Ascending aorta (tissue), 2 donors: ENCODE measurements at regions not wholly inside any gene's neighbourhood (a gene's known extent, or its start where the extent isn't known, plus 50 kb on each side); places are given as distances from the start of the nearest gene placed in this dataset.

Source experiments
- DNase-seq, 2 donors: peaks; one replicate each; pipeline ENCODE4 v3.0.0-alpha.2; 2019; ENCODE audit warnings: low spot score in 2 of 2
- H3K27ac ChIP-seq, 2 donors: fragments of 200-600 bp; sonication (generic); one replicate each; pipeline ENCODE4 v1.5.1; 2016 to 2017; ENCODE audit warnings: mild to moderate bottlenecking in 1 of 2
- H3K27me3 ChIP-seq: fragments of 200-600 bp; sonication (generic); one replicate; pipeline ENCODE4 v1.5.1; 2017
- H3K36me3 ChIP-seq, 2 donors: fragments of 200-600 bp; sonication (generic); one replicate each; pipeline ENCODE4 v1.5.1; 2016
- H3K4me1 ChIP-seq, 2 donors: fragments of 200-600 bp; sonication (generic); one replicate each; pipeline ENCODE4 v1.5.1; 2016 to 2017; ENCODE audit warnings: mild to moderate bottlenecking in 1 of 2
- H3K4me3 ChIP-seq, 2 donors: fragments of 200-600 bp; sonication (generic); one replicate each; pipeline ENCODE4 v1.5.1; 2016 to 2017; ENCODE audit warnings: mild to moderate bottlenecking in 1 of 2
- H3K9me3 ChIP-seq, 2 donors: fragments of 200-600 bp; sonication (generic); one replicate each; pipeline ENCODE4 v1.5.1; 2016
- CTCF ChIP-seq, 3 experiments: fragments of 200-600 bp in 2 of 3; fragments of 450-650 bp in 1 of 3; sonication (generic) in 2 of 3; IDR thresholded peaks; one replicate each; pipeline ENCODE4 v1.5.1; 2016 to 2019; ENCODE audit warnings: antibody characterized with exemption in 3 of 3, mild to moderate bottlenecking in 1 of 3, moderate library complexity in 1 of 3
- intact Hi-C: fragments of 100-400 bp; cut with DNase I; formaldehyde crosslinking; loops from one replicate; pipeline ENCODE4 v1.15.1; 2023

DNA sequence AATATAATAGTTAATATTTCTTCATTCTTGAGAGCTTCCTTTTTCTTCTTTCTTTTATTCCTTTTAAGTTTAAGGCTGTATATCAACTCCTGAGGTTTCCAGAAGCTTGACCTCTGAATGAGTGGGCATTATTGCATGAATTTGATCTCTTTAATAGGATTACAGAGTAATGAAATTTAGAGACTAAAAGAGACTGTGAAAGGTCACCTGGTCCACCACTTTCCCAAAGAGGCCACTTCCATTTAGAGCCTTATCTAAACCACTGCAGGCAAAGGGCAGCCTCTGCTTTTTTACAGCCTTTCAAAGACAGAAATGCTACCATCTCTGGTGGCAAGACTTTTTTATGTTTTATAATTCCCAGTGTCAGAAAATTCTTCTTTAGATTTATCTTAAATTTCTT, 215.3 kb upstream of the HS3ST5 start:
- H3K27ac ChIP-seq = no peak overlapping the region
- TF ChIP-seq CTCF (IDR thresholded peaks at IDR 0.05) = no peak
- no peaks in the 10 kb centered on the region for H3K4me1 ChIP-seq
- DNase-seq = no peak
- H3K9me3 ChIP-seq = no peaks in the 10 kb centered on the region
- intact Hi-C loops = no loop called here
- H3K4me3 ChIP-seq = no peak overlapping the region
- H3K36me3 ChIP-seq = no peaks in the 10 kb centered on the region
- H3K27me3 ChIP-seq = no peaks in the 10 kb centered on the region

GRCh38 chr6:114556846-114557488, 214.1 kb upstream of the HS3ST5 start:
- TF ChIP-seq CTCF (IDR thresholded peaks at IDR 0.05) = no peak
- Histone ChIP-seq H3K4me3 (no peak overlapping the region), H3K27ac (no peak overlapping the region), H3K27me3 (no peaks in the 10 kb centered on the region), H3K9me3 (no peaks in the 10 kb centered on the region), H3K36me3 (no peaks in the 10 kb centered on the region), H3K4me1 (no peaks in the 10 kb centered on the region)
- no peak for DNase-seq
- intact Hi-C loops = no loop called here

DNA sequence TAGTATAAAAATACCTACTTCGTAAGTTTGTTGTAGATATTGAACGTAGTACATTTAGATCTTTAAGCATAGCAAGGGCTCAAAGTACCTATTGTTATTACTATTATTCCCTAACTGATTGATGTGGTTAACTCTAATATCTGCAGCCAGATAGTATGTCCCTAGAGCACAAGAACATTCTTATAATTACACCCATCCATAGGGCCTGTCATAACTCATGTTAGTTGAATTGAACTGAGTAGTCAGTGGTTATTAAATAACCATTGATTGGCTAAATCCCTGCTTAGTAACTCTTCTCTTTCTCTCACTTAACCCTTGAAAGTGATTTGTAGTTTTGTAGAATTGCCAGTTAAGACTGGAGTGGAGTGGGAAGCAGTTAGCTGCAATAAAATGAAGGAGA, 207.5 kb upstream of the HS3ST5 start:
- Histone ChIP-seq H3K27ac (no peak overlapping the region), H3K4me3 (no peak overlapping the region), H3K27me3 (no peaks in the 10 kb centered on the region), H3K4me1 (no peaks in the 10 kb centered on the region), H3K9me3 (no peaks in the 10 kb centered on the region), H3K36me3 (no peaks in the 10 kb centered on the region)
- DNase-seq = no peak
- intact Hi-C loops = no loop called here
- no peak for TF ChIP-seq CTCF (IDR thresholded peaks at IDR 0.05)

GRCh38 chr6:114543696-114544095, 200.9 kb upstream of the HS3ST5 start:
- no peaks in the 10 kb centered on the region for H3K9me3 ChIP-seq

GRCh38 chr6:114541794-114542193, 199.0 kb upstream of the HS3ST5 start:
- no peak for DNase-seq
- no peak overlapping the region for H3K27ac ChIP-seq
- H3K36me3 ChIP-seq = no peaks in the 10 kb centered on the region
- no peak overlapping the region for H3K4me3 ChIP-seq
- no peaks in the 10 kb centered on the region for H3K27me3 ChIP-seq
- intact Hi-C loops = no loop called here
- TF ChIP-seq CTCF (IDR thresholded peaks at IDR 0.05) = no peak
- no peaks in the 10 kb centered on the region for H3K4me1 ChIP-seq
- H3K9me3 ChIP-seq = no peaks in the 10 kb centered on the region

More at GRCh38 chr6:114543696-114544095, 200.9 kb upstream of the HS3ST5 start:
- Histone ChIP-seq H3K4me1 (no peaks in the 10 kb centered on the region), H3K4me3 (no peak overlapping the region), H3K27ac (no peak overlapping the region), H3K27me3 (no peaks in the 10 kb centered on the region), H3K36me3 (no peaks in the 10 kb centered on the region)
- intact Hi-C loops = no loop called here
- no peak for TF ChIP-seq CTCF (IDR thresholded peaks at IDR 0.05)
- no peak for DNase-seq

DNA sequence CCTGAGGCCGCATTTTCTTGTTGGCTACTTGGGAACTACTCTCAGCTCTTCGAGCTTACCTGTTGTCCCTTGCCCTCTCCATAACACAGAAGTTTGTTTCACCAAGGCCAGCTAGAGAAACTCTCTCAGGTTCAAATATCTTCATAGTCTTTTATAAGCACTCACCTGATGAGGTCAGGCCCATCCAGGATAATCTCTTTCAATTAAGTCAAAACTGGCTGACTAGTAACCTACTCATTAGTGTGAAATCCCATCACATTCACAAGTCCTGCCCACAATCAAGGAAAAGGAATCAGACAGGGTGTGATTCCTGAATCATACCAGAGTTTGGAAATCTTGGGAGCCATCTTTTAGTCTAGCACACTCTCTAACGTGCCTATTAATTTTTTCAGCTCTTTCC, 195.2 kb upstream of the HS3ST5 start:
- no peak overlapping the region for H3K4me3 ChIP-seq
- no peak for DNase-seq
- no peak overlapping the region for H3K27ac ChIP-seq
- no peak for TF ChIP-seq CTCF (IDR thresholded peaks at IDR 0.05)
- H3K9me3 ChIP-seq = no peaks in the 10 kb centered on the region
- H3K27me3 ChIP-seq = no peaks in the 10 kb centered on the region
- H3K4me1 ChIP-seq = no peaks in the 10 kb centered on the region
- intact Hi-C loops = no loop called here
- no peaks in the 10 kb centered on the region for H3K36me3 ChIP-seq
